Calu3 (cell line): ENCODE measurements at regions not wholly inside any gene's neighbourhood (a gene's known extent, or its start where the extent isn't known, plus 50 kb on each side); places are given as distances from the start of the nearest gene placed in this dataset.

Source experiments
- BruUV-seq: library from RNA; stranded (reverse); fragments of 400-500 nt; replicated peaks from 2 replicates; lab custom pipeline; 2021; lab: Mats Ljungman, UMichigan
- CTCF ChIA-PET: fragments of 300-600 bp; sonication (Branson Sonifier 250); formaldehyde crosslinking; loops from one replicate; lab custom pipeline; 2022; ENCODE audit warnings: antibody characterized with exemption; lab: Charles Lee
- DNase-seq: peaks from one replicate; pipeline ENCODE4 v3.0.0; 2022
- H3K27ac Mint-ChIP-seq: one replicate; pipeline ENCODE4 v1.8.0; 2022; ENCODE audit warnings: mixed read lengths; ENCODE audit not compliant: unreplicated experiment
- H3K27me3 Mint-ChIP-seq: one replicate; pipeline ENCODE4 v1.8.0; 2022; ENCODE audit warnings: mixed read lengths; ENCODE audit not compliant: unreplicated experiment
- H3K36me3 Mint-ChIP-seq: one replicate; pipeline ENCODE4 v1.8.0; 2022; ENCODE audit warnings: mild to moderate bottlenecking, moderate library complexity, mixed read lengths; ENCODE audit not compliant: insufficient read depth, unreplicated experiment
- H3K4me1 Mint-ChIP-seq: one replicate; pipeline ENCODE4 v1.8.0; 2022; ENCODE audit warnings: mild to moderate bottlenecking, low read depth, mixed read lengths; ENCODE audit not compliant: unreplicated experiment
- H3K4me3 Mint-ChIP-seq: one replicate; pipeline ENCODE4 v1.8.0; 2022; ENCODE audit warnings: mild to moderate bottlenecking, low read depth, moderate library complexity, mixed read lengths; ENCODE audit not compliant: unreplicated experiment
- H3K9me3 Mint-ChIP-seq: one replicate; pipeline ENCODE4 v1.8.0; 2022; ENCODE audit warnings: low read depth, mixed read lengths; ENCODE audit not compliant: unreplicated experiment
- CTCF ChIP-seq: fragments of 200-600 bp; IDR thresholded peaks from one replicate; pipeline ENCODE4 v1.8.0; 2022; ENCODE audit warnings: antibody characterized with exemption; ENCODE audit not compliant: unreplicated experiment
- intact Hi-C: fragments of 100-400 bp; cut with micrococcal nuclease; formaldehyde crosslinking; loops from one replicate; pipeline ENCODE4 v1.10.0; 2022; ENCODE audit not compliant: unreplicated experiment

GRCh38 chr9:11663913-11664312 lies 1029.3 kb upstream of the TYRP1 start:
- no TSS peak for BruUV-seq
- intact Hi-C loops = no loop called here
- CTCF ChIA-PET = no interaction called here

GRCh38 chr9:11676821-11677220 lies 1016.4 kb upstream of the TYRP1 start:
- Mint-ChIP-seq H3K9me3 (peaks cover 6% of the 10 kb centered on the region), H3K36me3 (no peaks in the 10 kb centered on the region), H3K27ac (no peak overlapping the region), H3K4me1 (no peaks in the 10 kb centered on the region), H3K27me3 (no peaks in the 10 kb centered on the region), H3K4me3 (no peak overlapping the region)
- CTCF ChIA-PET = no interaction called here
- no TSS peak for BruUV-seq
- no peak for TF ChIP-seq CTCF
- intact Hi-C loops = no loop called here
- no peak for DNase-seq

More at GRCh38 chr9:11663913-11664312, 1029.3 kb upstream of the TYRP1 start:
- Mint-ChIP-seq H3K27me3 (no peaks in the 10 kb centered on the region), H3K4me3 (no peak overlapping the region), H3K9me3 (peaks cover 6% of the 10 kb centered on the region), H3K36me3 (no peaks in the 10 kb centered on the region), H3K4me1 (no peaks in the 10 kb centered on the region), H3K27ac (no peak overlapping the region)
- DNase-seq = no peak
- TF ChIP-seq CTCF = no peak

- BruUV-seq = no TSS peak
- no peak for DNase-seq
- no peak overlapping the region for H3K27ac Mint-ChIP-seq
- intact Hi-C loops = no loop called here
- H3K4me1 Mint-ChIP-seq = no peaks in the 10 kb centered on the region
- CTCF ChIA-PET = no interaction called here
- H3K27me3 Mint-ChIP-seq = no peaks in the 10 kb centered on the region
- TF ChIP-seq CTCF = no peak
- no peak overlapping the region for H3K4me3 Mint-ChIP-seq
- H3K36me3 Mint-ChIP-seq = no peaks in the 10 kb centered on the region
- peaks cover 5% of the 10 kb centered on the region for H3K9me3 Mint-ChIP-seq
Measured at GRCh38 chr9:11686733-11687132, 1006.5 kb upstream of the TYRP1 start.

- BruUV-seq = no TSS peak
- H3K27ac Mint-ChIP-seq = no peak overlapping the region
- H3K4me3 Mint-ChIP-seq = no peak overlapping the region
- H3K27me3 Mint-ChIP-seq = no peaks in the 10 kb centered on the region
- DNase-seq = no peak
- H3K36me3 Mint-ChIP-seq = no peaks in the 10 kb centered on the region
- no peak for TF ChIP-seq CTCF
- H3K4me1 Mint-ChIP-seq = no peaks in the 10 kb centered on the region
- intact Hi-C loops = no loop called here
- CTCF ChIA-PET = no interaction called here
- H3K9me3 Mint-ChIP-seq = peaks cover 11% of the 10 kb centered on the region
Measured at GRCh38 chr9:11697126-11697525, 996.1 kb upstream of the TYRP1 start.
